HG03520 (cell line): ENCODE measurements at regions not wholly inside any gene's neighbourhood (a gene's known extent, or its start where the extent isn't known, plus 50 kb on each side); places are given as distances from the start of the nearest gene placed in this dataset.

ENCODE experiments used
- ATAC-seq: cut with Tn5 transposase; IDR thresholded peaks from one replicate; pipeline ENCODE4 v1.9.1; 2021; ENCODE audit warnings: mild to moderate bottlenecking, moderate library complexity; ENCODE audit not compliant: unreplicated experiment

GRCh38 chr1:221940631-221941030 is 198.7 kb upstream of the DUSP10 start:
- ATAC-seq = no peak

DNA sequence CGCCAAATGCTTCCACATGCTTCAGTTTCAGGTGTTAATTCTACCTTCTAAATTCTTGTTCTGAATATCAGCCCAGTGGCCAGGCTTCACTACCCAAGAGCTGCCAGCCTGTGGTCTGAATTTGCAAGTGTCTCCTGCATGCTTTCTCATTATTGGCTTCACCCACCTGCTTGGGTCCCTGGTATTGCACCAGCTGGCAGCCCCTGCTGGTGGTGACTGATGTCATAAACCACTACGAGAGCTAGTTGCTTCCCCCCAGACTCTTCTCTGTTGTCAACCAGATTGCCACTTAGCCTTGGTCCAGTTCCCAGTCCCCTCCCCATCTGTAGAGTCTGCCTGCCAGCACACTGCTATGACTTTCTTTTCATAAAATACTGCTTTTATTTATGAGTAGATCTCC is 197.7 kb upstream of the DUSP10 start:
- peak; percentile 49 for ATAC-seq

- ATAC-seq = peak; percentile 47
These were observed 195.5 kb upstream of the DUSP10 start for GRCh38 chr1:221937155-221937953.

DNA sequence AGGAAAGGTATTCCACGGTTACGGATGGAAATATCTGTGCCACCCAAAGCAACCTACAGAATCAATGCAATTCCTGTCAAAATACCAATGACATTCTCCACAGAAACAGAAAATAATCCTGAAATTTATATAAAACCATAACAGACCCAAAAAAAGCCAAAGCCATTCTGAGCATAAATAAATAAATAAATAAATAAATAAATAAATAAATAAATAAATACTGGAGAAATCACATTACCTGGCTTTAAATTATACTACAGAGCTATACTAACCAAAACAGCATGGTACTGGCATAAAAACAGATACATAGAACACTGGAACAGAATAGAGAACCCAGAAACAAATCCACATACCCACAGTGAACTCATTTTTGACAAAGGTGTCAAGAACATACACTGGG is 191.9 kb upstream of the DUSP10 start:
- ATAC-seq = no peak

DNA sequence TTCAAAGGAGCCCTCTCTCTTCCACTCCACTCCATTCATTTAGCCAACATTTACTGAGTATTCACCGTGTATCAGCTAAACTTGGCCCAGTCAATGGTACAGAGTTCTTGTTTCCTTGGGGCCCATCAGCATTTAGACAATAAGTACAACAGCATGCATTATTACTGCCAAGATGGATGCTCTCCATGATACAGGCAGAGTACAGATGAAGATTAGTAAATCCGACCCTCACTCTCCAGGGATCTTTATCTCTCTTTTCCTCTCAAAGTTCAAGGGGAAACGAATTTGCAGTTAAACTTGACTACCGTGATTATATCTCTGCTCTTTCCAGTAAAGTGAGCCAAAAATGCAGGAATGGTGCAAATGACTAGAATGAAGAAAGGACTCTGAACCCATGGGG is 184.6 kb upstream of the DUSP10 start:
- no peak for ATAC-seq

DNA sequence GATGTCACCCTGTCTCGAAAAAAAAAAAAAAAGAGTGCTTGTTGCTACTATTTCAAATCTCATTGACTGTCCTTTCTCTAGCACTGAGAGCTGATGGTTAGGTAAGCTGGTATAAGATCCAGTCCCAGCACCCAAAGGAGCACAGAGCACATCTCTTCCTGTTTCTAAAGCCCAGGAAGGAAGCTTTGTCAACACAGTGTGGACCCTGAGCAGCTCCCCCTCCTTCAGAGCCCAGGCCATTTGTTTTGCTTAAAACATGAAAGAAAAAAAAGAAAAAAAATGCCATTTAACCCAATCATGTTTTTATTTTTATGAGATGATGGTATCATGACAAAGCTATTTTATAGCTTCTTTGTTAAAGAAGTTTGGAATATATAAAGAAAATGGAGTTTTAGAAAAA is 184.1 kb upstream of the DUSP10 start:
- no peak for ATAC-seq

GRCh38 chr1:221923929-221924598 is 182.2 kb upstream of the DUSP10 start:
- no peak for ATAC-seq

- ATAC-seq = no peak
These were observed 180.0 kb upstream of the DUSP10 start for GRCh38 chr1:221921936-221922335.

- ATAC-seq = no peak
These were observed 177.9 kb upstream of the DUSP10 start for GRCh38 chr1:221919743-221920142.

GRCh38 chr1:221919341-221919740 is 177.5 kb upstream of the DUSP10 start:
- ATAC-seq = no peak

DNA sequence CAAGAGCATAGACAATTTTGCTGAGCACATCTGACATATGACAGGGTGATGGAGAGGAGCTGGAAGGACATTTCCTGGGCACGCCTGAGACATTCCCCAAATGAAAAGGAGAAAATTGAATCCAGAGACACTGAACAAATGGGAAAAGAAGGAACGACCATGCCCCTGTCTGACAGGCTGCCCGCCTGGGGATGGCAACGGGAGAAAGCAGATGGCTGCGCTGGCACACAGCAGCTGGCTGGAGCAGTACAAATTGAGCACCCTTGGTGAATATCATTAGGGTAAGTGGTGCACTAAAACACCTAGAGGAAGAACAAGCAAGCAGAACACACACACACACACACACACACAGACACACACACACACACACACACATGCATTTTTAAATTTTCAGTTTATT is 174.3 kb upstream of the DUSP10 start:
- no peak for ATAC-seq

DNA sequence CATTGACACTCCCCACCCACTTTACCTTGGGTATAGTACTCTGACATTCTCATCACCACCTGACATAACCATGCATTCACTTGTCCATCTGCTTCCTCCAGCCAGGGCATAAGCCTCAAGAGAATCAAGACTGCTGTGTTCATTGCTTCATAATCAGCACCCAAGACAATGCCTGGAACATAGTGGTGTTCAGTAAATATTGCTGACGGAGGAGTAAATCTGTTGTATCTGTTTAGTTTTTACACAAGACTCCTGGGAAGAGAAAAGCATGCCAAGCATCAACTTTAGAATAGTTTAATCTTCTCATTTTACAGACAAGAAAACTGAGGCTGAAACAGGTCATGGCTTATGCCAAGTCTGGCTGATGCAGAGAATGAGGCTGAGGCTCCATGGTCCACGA is 173.9 kb upstream of the DUSP10 start:
- no peak for ATAC-seq

DNA sequence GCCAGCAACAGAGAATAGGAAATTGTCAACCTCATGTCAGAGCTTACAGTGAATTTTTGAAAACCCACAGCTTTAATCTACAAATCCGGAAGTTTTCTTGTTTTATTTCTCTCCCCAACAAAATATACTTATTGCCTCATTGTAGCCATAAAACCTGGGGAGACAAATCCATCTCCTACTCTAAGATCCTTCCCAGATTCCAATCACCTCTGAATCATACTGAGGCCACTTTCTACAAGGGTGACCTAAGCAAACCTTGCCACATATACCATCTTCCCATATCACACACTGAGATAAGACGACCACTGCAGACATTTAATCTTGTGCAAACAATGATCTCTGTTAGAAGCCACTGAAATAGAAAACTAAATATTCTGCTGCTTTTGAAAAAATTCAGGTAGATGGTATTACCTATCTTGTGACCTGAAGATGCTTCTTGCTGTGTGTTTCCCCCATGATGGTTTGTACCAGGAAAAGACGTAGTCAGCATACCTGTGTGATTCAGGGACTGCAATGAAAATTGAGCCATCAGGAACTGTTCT is 171.5 kb upstream of the DUSP10 start:
- no peak for ATAC-seq

- no peak for ATAC-seq
These were observed 170.3 kb upstream of the DUSP10 start for GRCh38 chr1:221912230-221912629.

GRCh38 chr1:221911714-221912113 is 169.8 kb upstream of the DUSP10 start:
- no peak for ATAC-seq

DNA sequence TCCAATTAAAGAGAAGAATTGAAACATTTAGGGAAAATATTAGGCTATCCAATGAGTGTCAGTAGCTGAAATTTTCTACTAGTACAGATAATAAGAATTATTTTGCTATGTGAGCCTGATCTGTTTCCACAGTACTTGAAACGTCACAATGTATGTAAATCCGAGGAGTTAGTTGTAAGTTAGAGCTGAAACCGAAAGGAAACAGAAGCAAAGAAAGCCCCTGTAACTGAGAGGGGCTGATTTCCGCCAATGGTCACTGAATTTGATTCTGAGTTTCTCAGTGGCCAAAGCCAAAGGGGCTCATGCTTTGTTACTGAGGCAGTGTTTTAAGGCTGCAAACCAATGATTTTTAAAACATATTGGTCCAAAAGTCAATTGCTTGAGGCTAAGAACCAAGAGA is 168.3 kb upstream of the DUSP10 start:
- no peak for ATAC-seq

GRCh38 chr1:221908573-221908972 is 166.7 kb upstream of the DUSP10 start:
- no peak for ATAC-seq

- ATAC-seq = no peak
These were observed 165.5 kb upstream of the DUSP10 start for GRCh38 chr1:221907166-221907932.

- no peak for ATAC-seq
These were observed 163.9 kb upstream of the DUSP10 start for GRCh38 chr1:221905802-221906201.

- no peak for ATAC-seq
These were observed 162.4 kb upstream of the DUSP10 start for GRCh38 chr1:221904319-221904718.

GRCh38 chr1:221903594-221903993 is 161.7 kb upstream of the DUSP10 start:
- no peak for ATAC-seq

DNA sequence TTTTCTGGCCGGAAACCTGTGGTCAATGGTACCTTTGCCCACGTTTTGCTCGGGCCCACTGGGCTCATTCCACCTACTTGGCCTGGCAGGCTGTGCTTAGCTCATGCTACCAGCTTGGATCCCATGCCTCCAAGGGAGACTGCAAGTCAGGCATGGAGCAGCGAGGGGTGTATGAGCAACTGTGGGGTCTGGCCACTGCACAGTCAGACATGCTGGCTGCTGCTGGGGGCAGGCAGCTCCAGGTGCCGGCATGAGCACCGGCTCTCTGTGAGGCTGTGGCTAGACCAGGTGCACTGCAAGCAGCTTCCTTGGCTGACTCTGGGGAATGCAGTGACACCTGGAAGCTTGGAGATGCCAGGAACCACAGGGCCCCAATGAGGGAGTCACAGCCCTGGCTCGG is 161.1 kb upstream of the DUSP10 start:
- ATAC-seq = no peak
